ENCODE measurements at regions not wholly inside any gene's neighbourhood (a gene's known extent, or its start where the extent isn't known, plus 50 kb on each side); places are given as distances from the start of the nearest gene placed in this dataset.
"Not testable (repeated sequence)": the region's sequence is repeated elsewhere in the genome, so short reads cannot be mapped to it uniquely, and the experiment has no call there.

- no peak for DNase-seq (ENCODE audit: low read depth)
These were observed 240.4 kb upstream of the RREB1 start for GRCh38 chr6:6867404-6867799.

GRCh38 chr6:6869094-6869493 lies 238.7 kb upstream of the RREB1 start:
- no peak for DNase-seq (ENCODE audit: low read depth)

- no peak for DNase-seq (ENCODE audit: low read depth)
These were observed 236.8 kb upstream of the RREB1 start for GRCh38 chr6:6870921-6871320.

- no peak for DNase-seq (ENCODE audit: low read depth)
These were observed 235.1 kb upstream of the RREB1 start for GRCh38 chr6:6872459-6873344.

- no peak for DNase-seq (ENCODE audit: low read depth)
These were observed 234.0 kb upstream of the RREB1 start for GRCh38 chr6:6873778-6874177.

- peak; percentile 90 for DNase-seq (ENCODE audit: low read depth)
These were observed 231.8 kb upstream of the RREB1 start for GRCh38 chr6:6875818-6876470.

GRCh38 chr6:6877792-6878191 lies 230.0 kb upstream of the RREB1 start:
- not testable (repeated sequence) for DNase-seq (ENCODE audit: low read depth)

- DNase-seq (ENCODE audit: low read depth), result peak; percentile 31
These were observed 228.7 kb upstream of the RREB1 start for GRCh38 chr6:6878887-6879585.

GRCh38 chr6:6879586-6879974 lies 228.2 kb upstream of the RREB1 start:
- DNase-seq (ENCODE audit: low read depth), result peak; percentile 56

- DNase-seq (ENCODE audit: low read depth), result no peak
These were observed 226.9 kb upstream of the RREB1 start for GRCh38 chr6:6880745-6881437.

GRCh38 chr6:6881438-6882225 lies 226.1 kb upstream of the RREB1 start:
- DNase-seq (ENCODE audit: low read depth), result peak; percentile 60

GRCh38 chr6:6882592-6882991 lies 225.2 kb upstream of the RREB1 start:
- no peak for DNase-seq (ENCODE audit: low read depth)

- DNase-seq (ENCODE audit: low read depth), result no peak
These were observed 224.8 kb upstream of the RREB1 start for GRCh38 chr6:6883011-6883410.

- DNase-seq (ENCODE audit: low read depth), result no peak
These were observed 223.6 kb upstream of the RREB1 start for GRCh38 chr6:6884193-6884627.

- DNase-seq (ENCODE audit: low read depth), result no peak
These were observed 222.8 kb upstream of the RREB1 start for GRCh38 chr6:6884916-6885315.

GRCh38 chr6:6885521-6886170 lies 222.1 kb upstream of the RREB1 start:
- no peak for DNase-seq (ENCODE audit: low read depth)

- no peak for DNase-seq (ENCODE audit: low read depth)
These were observed 221.4 kb upstream of the RREB1 start for GRCh38 chr6:6886171-6886885.

GRCh38 chr6:6886886-6887285 lies 220.9 kb upstream of the RREB1 start:
- no peak for DNase-seq (ENCODE audit: low read depth)

GRCh38 chr6:6889601-6890000 lies 218.2 kb upstream of the RREB1 start:
- DNase-seq (ENCODE audit: low read depth), result no peak

GRCh38 chr6:6890400-6890858 lies 217.3 kb upstream of the RREB1 start:
- peak; percentile 33 for DNase-seq (ENCODE audit: low read depth)

Data from M059J (cell line).